Gastrocnemius medialis (tissue), 4 donors: ENCODE measurements at regions not wholly inside any gene's neighbourhood (a gene's known extent, or its start where the extent isn't known, plus 50 kb on each side); places are given as distances from the start of the nearest gene placed in this dataset.

Experiments
- CTCF ChIP-seq, 5 experiments: fragments of 450-650 bp in 3 of 5; fragments of 200-600 bp in 2 of 5; sonication (generic) in 2 of 5; IDR thresholded peaks in 4 of 5; conservative IDR thresholded peaks in 1 of 5; 1 replicate in 4 of 5; 2 replicates in 1 of 5; pipeline ENCODE4 v1.5.1; 2016 to 2019; ENCODE audit warnings: antibody characterized with exemption in 5 of 5, mild to moderate bottlenecking in 3 of 5, moderate library complexity in 3 of 5
- POLR2A ChIP-seq, 2 donors: fragments of 450-650 bp; IDR thresholded peaks; one replicate each; pipeline ENCODE4 v1.6.1; 2017; ENCODE audit warnings: antibody characterized with exemption in 2 of 2, mild to moderate bottlenecking in 2 of 2, moderate library complexity in 2 of 2

GRCh38 chr4:187090401-187090800 is 366.7 kb upstream of the FAT1 start:
- TF ChIP-seq POLR2A (IDR thresholded peaks at IDR 0.05) = no peak
- TF ChIP-seq CTCF (IDR thresholded peaks at IDR 0.05 in 4 of 5, conservative IDR thresholded peaks at IDR 0.05 in 1 of 5) = no peak
